HL-60 (cell line): ENCODE measurements at regions not wholly inside any gene's neighbourhood (a gene's known extent, or its start where the extent isn't known, plus 50 kb on each side); places are given as distances from the start of the nearest gene placed in this dataset.

ENCODE experiments used
- CTCF ChIP-seq: IDR thresholded peaks from one replicate; pipeline ENCODE4 v1.5.1; 2011; ENCODE audit warnings: low read length, control low read depth, inconsistent platforms; ENCODE audit not compliant: insufficient read depth
- GABPA ChIP-seq: IDR thresholded peaks from 2 replicates; pipeline ENCODE4 v1.6.1; 2012; ENCODE audit warnings: low read depth
- POLR2AphosphoS5 ChIP-seq: IDR thresholded peaks from 2 replicates; pipeline ENCODE4 v1.6.1; 2012; ENCODE audit warnings: low read depth
- REST ChIP-seq: IDR thresholded peaks from 2 replicates; pipeline ENCODE4 v1.6.1; 2012; ENCODE audit warnings: low read depth; ENCODE audit not compliant: insufficient replicate concordance
- SPI1 ChIP-seq: IDR thresholded peaks from 2 replicates; pipeline ENCODE4 v1.6.1; 2012; ENCODE audit warnings: low read depth, mild to moderate bottlenecking, borderline replicate concordance

- TF ChIP-seq CTCF (no peak), POLR2AphosphoS5 (no peak), GABPA (no peak), REST (no peak), SPI1 (no peak)
Observed at GRCh38 chr5:143878430-143878829, 66.5 kb downstream of the HMHB1 start.
